Fibroblast of the aortic adventitia (primary cell): ENCODE measurements at regions not wholly inside any gene's neighbourhood (a gene's known extent, or its start where the extent isn't known, plus 50 kb on each side); places are given as distances from the start of the nearest gene placed in this dataset.

Experiments used
- DNase-seq: peaks from one replicate; pipeline ENCODE4 v3.0.0-alpha.2; 2010; ENCODE audit warnings: low read depth
- H3K4me3 ChIP-seq: 2 replicates; pipeline ENCODE4 v1.5.1; 2011; ENCODE audit warnings: low read depth, mild to moderate bottlenecking, control low read depth, low read length, moderate library complexity
- CTCF ChIP-seq: IDR thresholded peaks from 2 replicates; pipeline ENCODE4 v1.5.1; 2011; ENCODE audit warnings: mild to moderate bottlenecking, low read length, control low read depth, inconsistent platforms; ENCODE audit not compliant: insufficient read depth

- DNase-seq: no peak
Observed at GRCh38 chr6:22656706-22657351, 87.5 kb downstream of the HDGFL1 start.

DNA sequence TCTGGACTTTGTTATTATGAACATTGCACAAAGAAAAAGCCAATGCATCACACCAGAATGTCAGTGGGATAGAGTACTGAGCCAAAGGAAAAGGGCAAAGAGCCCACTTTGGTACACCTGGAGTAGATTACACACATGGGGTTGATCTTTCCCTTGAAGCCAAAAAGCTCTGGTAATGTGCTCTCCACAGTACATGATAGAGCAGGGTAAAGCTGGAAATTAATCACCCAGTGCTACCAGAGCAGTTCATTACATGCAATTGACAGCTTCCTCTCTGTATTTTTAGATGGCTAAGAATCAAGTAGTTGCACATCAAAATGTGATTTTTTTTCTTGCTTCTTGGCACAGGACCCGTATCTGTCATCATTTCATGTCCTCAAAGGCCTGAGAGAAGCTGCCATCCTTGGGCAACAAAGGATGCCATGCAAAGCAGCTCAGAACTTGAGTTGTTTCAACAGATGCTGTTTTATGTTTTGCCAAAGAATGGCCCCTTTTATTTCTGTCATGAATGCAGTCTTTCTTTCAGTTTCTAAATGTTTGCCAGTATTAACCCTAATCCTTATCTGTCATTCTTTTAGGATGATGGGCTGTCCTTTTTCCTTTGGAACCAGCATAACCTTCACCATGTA lies 88.1 kb downstream of the HDGFL1 start:
- no peak for TF ChIP-seq CTCF

More at GRCh38 chr6:22656706-22657351, 87.5 kb downstream of the HDGFL1 start:
- TF ChIP-seq CTCF: no peak
- H3K4me3 ChIP-seq: no peak overlapping the region

DNA sequence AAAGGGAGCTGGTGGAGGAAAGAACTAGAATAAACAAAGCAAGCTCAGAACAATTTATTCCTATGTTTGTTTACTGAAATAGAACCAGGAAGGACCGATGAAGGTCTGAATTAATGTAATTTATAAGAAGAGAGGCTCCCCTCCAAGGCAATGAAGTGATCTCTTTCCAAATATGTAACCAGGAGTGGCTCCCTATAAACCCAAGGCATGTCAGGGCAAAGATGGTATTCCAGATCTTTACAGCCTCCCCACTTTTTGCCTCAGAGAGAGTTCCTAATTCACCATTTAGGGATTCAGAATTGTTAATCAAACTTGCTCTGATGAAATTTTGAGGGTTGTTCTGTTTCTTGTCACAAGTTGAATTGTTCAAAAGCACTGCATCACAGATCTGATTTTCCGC lies 88.8 kb downstream of the HDGFL1 start:
- TF ChIP-seq CTCF: no peak
- H3K4me3 ChIP-seq: no peak overlapping the region
- no peak for DNase-seq

More for the DNA sequence above, 88.1 kb downstream of the HDGFL1 start:
- H3K4me3 ChIP-seq: no peak overlapping the region
- DNase-seq: peak; percentile 8

GRCh38 chr6:22658934-22659333 lies 89.6 kb downstream of the HDGFL1 start:
- no peak for DNase-seq
- H3K4me3 ChIP-seq: no peak overlapping the region
- no peak for TF ChIP-seq CTCF

DNA sequence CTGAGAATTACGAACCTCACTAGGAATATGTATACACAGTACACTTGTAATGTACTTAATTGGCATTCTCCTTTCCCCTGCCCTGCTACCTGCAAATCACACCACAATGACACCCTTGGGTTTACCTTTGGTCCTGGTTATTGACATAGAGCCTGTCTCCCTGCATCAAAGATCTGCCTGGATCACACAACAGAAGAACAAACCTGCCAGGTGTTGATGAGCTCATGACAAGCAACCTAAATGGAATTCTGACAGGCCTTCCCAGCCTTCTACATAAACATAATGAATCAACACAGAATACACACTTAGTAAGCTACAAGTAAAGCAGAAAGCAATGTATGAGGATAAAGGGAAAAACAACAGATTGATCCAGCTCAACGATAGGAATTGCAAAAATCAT lies 95.6 kb downstream of the HDGFL1 start:
- DNase-seq: no peak
- TF ChIP-seq CTCF: no peak
- H3K4me3 ChIP-seq: no peak overlapping the region

- TF ChIP-seq CTCF: no peak
- no peak for DNase-seq
- no peak overlapping the region for H3K4me3 ChIP-seq
Observed at GRCh38 chr6:22666021-22666420, 96.7 kb downstream of the HDGFL1 start.
